ENCODE measurements at regions not wholly inside any gene's neighbourhood (a gene's known extent, or its start where the extent isn't known, plus 50 kb on each side); places are given as distances from the start of the nearest gene placed in this dataset.

GRCh38 chr12:113620437-113620976 is 148.8 kb upstream of the LHX5 start:
- no peak overlapping the region for H3K27ac ChIP-seq
- no peaks in the 10 kb centered on the region for H3K36me3 ChIP-seq (replicated peaks)
- no peak for TF ChIP-seq CTCF (IDR thresholded peaks at IDR 0.05; ENCODE audit: low read depth, low read length, missing control alignments)
- in situ Hi-C loops (cut with HindIII; ENCODE audit: low pct_ligation_motif_present, low sequenced_read_pairs) = no loop called here
- H3K4me3 ChIP-seq (ENCODE audit: low read depth, low read length) = no peak overlapping the region
- DNase-seq = no peak
- no peaks in the 10 kb centered on the region for H3K27me3 ChIP-seq (replicated peaks)

- in situ Hi-C loops (cut with HindIII; ENCODE audit: low pct_ligation_motif_present, low sequenced_read_pairs) = no loop called here
These were observed 147.5 kb upstream of the LHX5 start for GRCh38 chr12:113619202-113619601.

GRCh38 chr12:113613414-113613813 is 141.7 kb upstream of the LHX5 start:
- Histone ChIP-seq H3K27ac (no peak overlapping the region), H3K27me3 (replicated peaks) (peaks cover 16% of the 10 kb centered on the region), H3K36me3 (replicated peaks) (no peaks in the 10 kb centered on the region), H3K4me3 (ENCODE audit: low read depth, low read length) (no peak overlapping the region)
- no peak for TF ChIP-seq CTCF (IDR thresholded peaks at IDR 0.05; ENCODE audit: low read depth, low read length, missing control alignments)
- in situ Hi-C loops (cut with HindIII; ENCODE audit: low pct_ligation_motif_present, low sequenced_read_pairs) = no loop called here
- DNase-seq = no peak

More at GRCh38 chr12:113619202-113619601, 147.5 kb upstream of the LHX5 start:
- H3K27ac ChIP-seq = no peak overlapping the region
- no peak overlapping the region for H3K4me3 ChIP-seq (ENCODE audit: low read depth, low read length)
- no peak for TF ChIP-seq CTCF (IDR thresholded peaks at IDR 0.05; ENCODE audit: low read depth, low read length, missing control alignments)
- DNase-seq = no peak
- H3K27me3 ChIP-seq (replicated peaks) = no peaks in the 10 kb centered on the region
- H3K36me3 ChIP-seq (replicated peaks) = no peaks in the 10 kb centered on the region

- Histone ChIP-seq H3K36me3 (replicated peaks) (no peaks in the 10 kb centered on the region), H3K27me3 (replicated peaks) (peaks cover 16% of the 10 kb centered on the region), H3K27ac (no peak overlapping the region), H3K4me3 (ENCODE audit: low read depth, low read length) (no peak overlapping the region)
- no peak for DNase-seq
- in situ Hi-C loops (cut with HindIII; ENCODE audit: low pct_ligation_motif_present, low sequenced_read_pairs) = no loop called here
- no peak for TF ChIP-seq CTCF (IDR thresholded peaks at IDR 0.05; ENCODE audit: low read depth, low read length, missing control alignments)
These were observed 141.1 kb upstream of the LHX5 start for GRCh38 chr12:113612793-113613192.

GRCh38 chr12:113612076-113612728 is 140.5 kb upstream of the LHX5 start:
- no peak overlapping the region for H3K27ac ChIP-seq
- no peaks in the 10 kb centered on the region for H3K36me3 ChIP-seq (replicated peaks)
- no peak overlapping the region for H3K4me3 ChIP-seq (ENCODE audit: low read depth, low read length)
- TF ChIP-seq CTCF (IDR thresholded peaks at IDR 0.05; ENCODE audit: low read depth, low read length, missing control alignments) = no peak
- no peak for DNase-seq
- in situ Hi-C loops (cut with HindIII; ENCODE audit: low pct_ligation_motif_present, low sequenced_read_pairs) = no loop called here
- peaks cover 16% of the 10 kb centered on the region for H3K27me3 ChIP-seq (replicated peaks)

- TF ChIP-seq CTCF (IDR thresholded peaks at IDR 0.05; ENCODE audit: low read depth, low read length, missing control alignments) = no peak
- in situ Hi-C loops (cut with HindIII; ENCODE audit: low pct_ligation_motif_present, low sequenced_read_pairs) = no loop called here
- H3K36me3 ChIP-seq (replicated peaks) = no peaks in the 10 kb centered on the region
- H3K27me3 ChIP-seq (replicated peaks) = peaks cover 16% of the 10 kb centered on the region
- H3K27ac ChIP-seq = no peak overlapping the region
- no peak for DNase-seq
- H3K4me3 ChIP-seq (ENCODE audit: low read depth, low read length) = no peak overlapping the region
These were observed 140.0 kb upstream of the LHX5 start for GRCh38 chr12:113611652-113612051.

Measured in brain microvascular endothelial cell (primary cell).